Lower leg skin (tissue), 3 donors: ENCODE measurements at regions not wholly inside any gene's neighbourhood (a gene's known extent, or its start where the extent isn't known, plus 50 kb on each side); places are given as distances from the start of the nearest gene placed in this dataset.

Experiments used
- CTCF ChIP-seq, 3 donors: fragments of 450-650 bp; IDR thresholded peaks; one replicate each; pipeline ENCODE4 v1.5.1; 2016; ENCODE audit warnings: antibody characterized with exemption in 3 of 3, mild to moderate bottlenecking in 3 of 3, moderate library complexity in 2 of 3
- POLR2A ChIP-seq, 2 donors: fragments of 450-650 bp; IDR thresholded peaks; one replicate each; pipeline ENCODE4 v1.6.1; 2016 to 2017; ENCODE audit warnings: antibody characterized with exemption in 2 of 2, mild to moderate bottlenecking in 1 of 2, moderate library complexity in 1 of 2

DNA sequence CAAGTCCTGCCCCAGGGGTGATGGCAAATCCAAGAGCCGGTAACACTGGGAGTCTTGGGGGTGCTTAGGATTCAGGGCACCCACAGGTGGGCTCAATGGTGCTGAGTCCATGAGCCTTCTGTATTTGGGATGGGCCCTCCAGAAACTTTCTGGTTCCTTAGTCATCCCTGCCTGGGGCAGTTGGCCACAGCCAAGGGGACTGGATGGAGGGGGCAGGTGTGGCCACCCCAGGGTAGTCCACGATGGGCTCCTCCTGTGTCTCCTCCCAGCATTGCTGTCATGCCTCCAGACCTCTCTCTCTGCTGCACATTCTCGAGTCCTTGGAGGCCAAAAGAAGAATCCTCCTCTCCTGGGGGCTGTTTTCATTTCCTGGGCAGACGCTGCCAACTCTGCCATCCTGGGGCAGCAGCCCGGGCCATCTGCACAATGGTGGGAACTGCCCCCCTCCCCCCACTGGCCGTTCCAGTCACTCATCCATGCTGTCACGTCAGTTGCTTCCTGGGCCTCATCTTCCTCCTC lies 158.0 kb upstream of the TWIST2 start:
- TF ChIP-seq CTCF (IDR thresholded peaks at IDR 0.05) (no peak), POLR2A (IDR thresholded peaks at IDR 0.05) (no peak)
